ENCODE measurements at regions not wholly inside any gene's neighbourhood (a gene's known extent, or its start where the extent isn't known, plus 50 kb on each side); places are given as distances from the start of the nearest gene placed in this dataset.

- DNase-seq: no peak
Observed at GRCh38 chr11:40062616-40063015, 1396.8 kb downstream of the LRRC4C start.

GRCh38 chr11:40061221-40061620 is 1398.2 kb downstream of the LRRC4C start:
- DNase-seq: no peak

- no peak for DNase-seq
Observed at GRCh38 chr11:40054631-40055030, 1404.8 kb downstream of the LRRC4C start.

GRCh38 chr11:40045312-40045711 is 1414.1 kb downstream of the LRRC4C start:
- no peak for DNase-seq

GRCh38 chr11:40037005-40037404 is 1422.4 kb downstream of the LRRC4C start:
- no peak for DNase-seq

- no peak for DNase-seq
Observed at GRCh38 chr11:40032331-40032730, 1427.1 kb downstream of the LRRC4C start.

- no peak for DNase-seq
Observed at GRCh38 chr11:40030867-40031266, 1428.6 kb downstream of the LRRC4C start.

GRCh38 chr11:40029391-40029790 is 1430.1 kb downstream of the LRRC4C start:
- DNase-seq: peak; percentile 30

- no peak for DNase-seq
Observed at GRCh38 chr11:40027720-40028119, 1431.7 kb downstream of the LRRC4C start.

- DNase-seq: no peak
Observed at GRCh38 chr11:40023724-40024123, 1435.7 kb downstream of the LRRC4C start.

GRCh38 chr11:40010011-40010410 is 1449.4 kb downstream of the LRRC4C start:
- no peak for DNase-seq

- DNase-seq: no peak
Observed at GRCh38 chr11:39992551-39992950, 1466.9 kb downstream of the LRRC4C start.

GRCh38 chr11:39990421-39990831 is 1469.0 kb downstream of the LRRC4C start:
- DNase-seq: peak; percentile 80

GRCh38 chr11:39975091-39975490 is 1484.4 kb downstream of the LRRC4C start:
- DNase-seq: no peak

- DNase-seq: no peak
Observed at GRCh38 chr11:39972461-39972860, 1487.0 kb downstream of the LRRC4C start.

- no peak for DNase-seq
Observed at GRCh38 chr11:39971938-39972337, 1487.5 kb downstream of the LRRC4C start.

GRCh38 chr11:39968071-39968470 is 1491.4 kb downstream of the LRRC4C start:
- no peak for DNase-seq

- DNase-seq: no peak
Observed at GRCh38 chr11:39965701-39966100, 1493.8 kb downstream of the LRRC4C start.

GRCh38 chr11:39960206-39960605 is 1499.2 kb downstream of the LRRC4C start:
- no peak for DNase-seq

- no peak for DNase-seq
Observed at GRCh38 chr11:39932966-39933365, 1526.5 kb downstream of the LRRC4C start.

- no peak for DNase-seq
Observed at GRCh38 chr11:39917256-39917655, 1542.2 kb downstream of the LRRC4C start.

- no peak for DNase-seq
Observed at GRCh38 chr11:39910087-39910486, 1549.4 kb downstream of the LRRC4C start.

GRCh38 chr11:39860931-39861330 is 1598.5 kb downstream of the LRRC4C start:
- no peak for DNase-seq

- peak; percentile 4 for DNase-seq
Observed at GRCh38 chr11:39817241-39817640, 1642.2 kb downstream of the LRRC4C start.

GRCh38 chr11:39810358-39810757 is 1649.1 kb downstream of the LRRC4C start:
- no peak for DNase-seq

Measured in renal pelvis (tissue), 1 donor.